HUES64 (cell line): ENCODE measurements at regions not wholly inside any gene's neighbourhood (a gene's known extent, or its start where the extent isn't known, plus 50 kb on each side); places are given as distances from the start of the nearest gene placed in this dataset.

ENCODE experiments used
- H3K27ac ChIP-seq: 2 replicates; pipeline ENCODE4 v1.7.0; 2013; ENCODE audit warnings: low read depth, low read length, inconsistent platforms
- H3K27me3 ChIP-seq: 2 replicates; pipeline ENCODE4 v1.6.1; 2013; ENCODE audit warnings: mild to moderate bottlenecking, low read length; ENCODE audit not compliant: insufficient read depth
- H3K36me3 ChIP-seq: 2 replicates; pipeline ENCODE4 v1.6.1; 2013; ENCODE audit warnings: mild to moderate bottlenecking, low read length; ENCODE audit not compliant: insufficient read depth
- H3K4me1 ChIP-seq: 2 replicates; pipeline ENCODE4 v1.6.1; 2013; ENCODE audit warnings: mild to moderate bottlenecking, low read length, moderate library complexity; ENCODE audit not compliant: insufficient read depth
- H3K4me3 ChIP-seq: 2 replicates; pipeline ENCODE4 v1.5.1; 2013; ENCODE audit warnings: mild to moderate bottlenecking, low read length, moderate library complexity
- H3K9ac ChIP-seq: 2 replicates; pipeline ENCODE4 v1.6.1; 2013; ENCODE audit warnings: mild to moderate bottlenecking, low read depth, low read length
- H3K9me3 ChIP-seq: 2 replicates; pipeline ENCODE4 v1.6.1; 2013; ENCODE audit warnings: low read depth, low read length; ENCODE audit not compliant: insufficient read depth
- WGBS: fragments of 150-250, 120-280 bp; methylation state at CpG from one replicate; pipeline ENCODE4 v1.1.7; 2013; ENCODE audit warnings: missing lambda C conversion rate; 5-methylcytosine and 5-hydroxymethylcytosine counted together

GRCh38 chr2:228334180-228334579 lies 152.7 kb upstream of the SPHKAP start:
- H3K4me3 ChIP-seq: no peak overlapping the region
- H3K36me3 ChIP-seq: no peaks in the 10 kb centered on the region
- 100% methylated on average over 1 of the region's 2 CpGs for WGBS
- H3K4me1 ChIP-seq: no peaks in the 10 kb centered on the region
- H3K9ac ChIP-seq: no peak overlapping the region
- no peak overlapping the region for H3K27ac ChIP-seq
- no peaks in the 10 kb centered on the region for H3K27me3 ChIP-seq
- peaks cover 33% of the 10 kb centered on the region; the same call in 1 of the 2 replicates for H3K9me3 ChIP-seq

GRCh38 chr2:228329282-228329681 lies 147.8 kb upstream of the SPHKAP start:
- no peak overlapping the region for H3K9ac ChIP-seq
- peaks cover 40% of the 10 kb centered on the region for H3K9me3 ChIP-seq
- H3K27ac ChIP-seq: no peak overlapping the region
- no peaks in the 10 kb centered on the region for H3K4me1 ChIP-seq
- no peak overlapping the region for H3K4me3 ChIP-seq
- WGBS: 94% methylated on average over 4 of the region's 5 CpGs
- no peaks in the 10 kb centered on the region for H3K36me3 ChIP-seq
- no peaks in the 10 kb centered on the region for H3K27me3 ChIP-seq

- Histone ChIP-seq H3K27ac (no peak overlapping the region), H3K9ac (no peak overlapping the region), H3K4me3 (no peak overlapping the region), H3K9me3 (no peaks in the 10 kb centered on the region), H3K36me3 (no peaks in the 10 kb centered on the region), H3K27me3 (no peaks in the 10 kb centered on the region), H3K4me1 (no peaks in the 10 kb centered on the region)
- WGBS: 96% methylated on average over 7 of the region's 7 CpGs
Measured at GRCh38 chr2:228321015-228321414, 139.5 kb upstream of the SPHKAP start.

GRCh38 chr2:228318218-228318617 lies 136.7 kb upstream of the SPHKAP start:
- H3K9ac ChIP-seq: no peak overlapping the region
- H3K36me3 ChIP-seq: no peaks in the 10 kb centered on the region
- no peak overlapping the region for H3K27ac ChIP-seq
- no peaks in the 10 kb centered on the region for H3K27me3 ChIP-seq
- H3K4me3 ChIP-seq: no peak overlapping the region
- WGBS: 53% methylated on average over 1 of the region's 1 CpG
- H3K4me1 ChIP-seq: no peaks in the 10 kb centered on the region
- no peaks in the 10 kb centered on the region for H3K9me3 ChIP-seq

DNA sequence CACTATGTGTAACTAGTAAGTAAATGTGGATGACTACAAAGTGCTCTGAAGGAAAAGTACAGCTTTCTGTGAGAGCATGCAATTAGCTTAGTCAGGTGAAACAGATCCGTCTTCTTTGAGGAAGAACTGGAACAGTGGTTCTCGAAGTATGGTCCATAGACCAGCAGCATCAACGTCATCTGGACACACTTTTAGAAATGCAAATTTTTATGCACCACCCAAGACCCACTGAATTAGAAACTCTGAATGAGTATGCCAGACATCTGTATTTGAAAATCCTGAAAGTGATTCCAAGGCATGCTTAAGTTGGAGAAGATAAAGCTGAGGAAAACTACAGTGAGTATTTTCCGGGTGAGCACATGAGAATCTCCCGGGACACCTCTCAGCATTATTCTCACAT lies 130.7 kb upstream of the SPHKAP start:
- Histone ChIP-seq H3K4me1 (no peaks in the 10 kb centered on the region), H3K4me3 (no peak overlapping the region), H3K27ac (no peak overlapping the region), H3K9me3 (no peaks in the 10 kb centered on the region), H3K36me3 (no peaks in the 10 kb centered on the region), H3K27me3 (no peaks in the 10 kb centered on the region), H3K9ac (no peak overlapping the region)
- 94% methylated on average over 5 of the region's 5 CpGs for WGBS

GRCh38 chr2:228303960-228304359 lies 122.5 kb upstream of the SPHKAP start:
- Histone ChIP-seq H3K36me3 (no peaks in the 10 kb centered on the region), H3K9ac (no peak overlapping the region), H3K27me3 (no peaks in the 10 kb centered on the region), H3K4me3 (no peak overlapping the region), H3K27ac (no peak overlapping the region), H3K9me3 (no peaks in the 10 kb centered on the region), H3K4me1 (0 out of 2 replicates have a peak, but pooled peaks cover 5% of the 10 kb centered on the region)
- 92% methylated on average over 3 of the region's 3 CpGs for WGBS

DNA sequence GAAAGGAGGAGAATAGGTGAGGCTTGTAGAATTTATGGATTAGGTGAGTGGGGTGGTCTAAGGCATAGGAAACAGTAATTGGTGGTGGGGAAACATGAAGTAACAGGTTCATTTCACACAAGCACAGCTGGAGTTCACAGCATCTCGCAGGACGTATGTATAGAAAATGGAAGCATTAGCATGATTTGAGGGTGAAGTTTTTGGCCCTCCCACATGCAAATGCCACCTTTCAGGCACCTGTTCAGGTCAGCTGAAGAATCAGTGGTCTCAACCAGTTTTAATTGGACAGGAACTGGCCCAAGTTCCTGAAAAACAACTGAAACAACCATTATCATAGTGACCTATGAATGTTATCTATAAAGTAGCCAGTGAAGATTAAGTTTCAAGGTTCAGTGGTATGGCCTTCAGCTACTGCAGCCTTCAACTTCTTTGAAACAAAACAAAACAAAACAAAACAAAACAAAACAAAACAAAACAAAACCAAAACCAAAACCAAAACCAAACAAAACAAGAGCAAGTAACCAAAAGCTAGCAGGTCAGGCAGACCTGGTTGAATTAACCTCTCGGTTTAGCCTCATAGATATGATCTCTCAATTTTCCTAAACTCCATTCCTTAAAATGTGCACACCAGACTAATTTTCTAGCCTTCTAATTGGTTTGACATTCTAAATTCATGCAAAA lies 102.1 kb upstream of the SPHKAP start:
- Histone ChIP-seq H3K9ac (no peak overlapping the region), H3K27ac (no peak overlapping the region), H3K9me3 (no peaks in the 10 kb centered on the region), H3K36me3 (no peaks in the 10 kb centered on the region), H3K4me1 (no peaks in the 10 kb centered on the region), H3K27me3 (no peaks in the 10 kb centered on the region), H3K4me3 (no peak overlapping the region)
- 97% methylated on average over 3 of the region's 3 CpGs for WGBS

DNA sequence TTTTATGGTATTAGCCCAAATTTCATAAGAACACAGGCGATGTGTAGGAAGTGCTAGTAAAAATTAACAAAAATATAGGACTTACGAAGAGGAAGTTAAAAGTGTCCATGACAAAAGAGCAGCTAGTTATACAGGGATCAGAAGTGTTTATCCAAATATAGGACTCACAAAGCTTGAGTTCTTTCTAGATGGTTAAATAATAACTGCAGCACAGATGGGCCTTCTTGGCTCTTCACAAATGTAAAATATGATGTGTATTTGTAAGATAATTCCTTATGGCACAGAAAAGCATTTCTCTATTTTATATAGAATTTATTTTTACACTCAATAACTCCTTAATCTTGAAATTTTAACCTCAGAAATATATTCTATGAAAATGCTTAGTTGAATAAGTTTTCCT lies 100.9 kb upstream of the SPHKAP start:
- Histone ChIP-seq H3K9me3 (no peaks in the 10 kb centered on the region), H3K27me3 (no peaks in the 10 kb centered on the region), H3K27ac (no peak overlapping the region), H3K9ac (no peak overlapping the region), H3K4me1 (no peaks in the 10 kb centered on the region), H3K4me3 (no peak overlapping the region), H3K36me3 (no peaks in the 10 kb centered on the region)
- 97% methylated on average over 2 of the region's 2 CpGs for WGBS

- WGBS: 95% methylated on average over 5 of the region's 6 CpGs
- no peaks in the 10 kb centered on the region for H3K4me1 ChIP-seq
Measured at GRCh38 chr2:228273159-228273558, 91.7 kb upstream of the SPHKAP start.

DNA sequence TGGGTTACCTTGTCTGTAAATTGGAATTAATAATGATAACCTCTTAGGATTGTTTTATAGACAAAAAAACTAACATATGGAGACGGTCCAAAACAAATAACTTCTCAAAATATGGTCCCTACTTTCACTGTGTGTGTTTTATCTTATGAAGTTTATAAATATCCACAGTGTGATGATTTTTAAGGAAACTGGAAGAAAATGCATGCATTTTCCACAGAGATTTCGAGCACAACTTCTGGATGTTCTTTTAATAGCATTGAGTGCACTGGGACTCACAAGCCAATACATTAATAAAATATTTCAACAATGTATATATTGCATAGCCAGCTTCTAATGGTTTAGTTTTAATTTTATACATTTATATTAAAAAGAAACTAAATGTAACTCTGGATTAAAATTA lies 87.9 kb upstream of the SPHKAP start:
- 91% methylated on average over 1 of the region's 2 CpGs for WGBS
- no peak overlapping the region for H3K27ac ChIP-seq
- no peak overlapping the region for H3K4me3 ChIP-seq
- no peaks in the 10 kb centered on the region for H3K9me3 ChIP-seq
- no peaks in the 10 kb centered on the region for H3K27me3 ChIP-seq
- H3K36me3 ChIP-seq: no peaks in the 10 kb centered on the region
- no peaks in the 10 kb centered on the region for H3K4me1 ChIP-seq
- no peak overlapping the region for H3K9ac ChIP-seq

More at GRCh38 chr2:228273159-228273558, 91.7 kb upstream of the SPHKAP start:
- H3K27ac ChIP-seq: no peak overlapping the region
- no peaks in the 10 kb centered on the region for H3K9me3 ChIP-seq
- H3K9ac ChIP-seq: no peak overlapping the region
- no peak overlapping the region for H3K4me3 ChIP-seq
- no peaks in the 10 kb centered on the region for H3K36me3 ChIP-seq
- H3K27me3 ChIP-seq: no peaks in the 10 kb centered on the region

- Histone ChIP-seq H3K27ac (no peak overlapping the region), H3K36me3 (no peaks in the 10 kb centered on the region), H3K4me1 (no peaks in the 10 kb centered on the region), H3K9me3 (no peaks in the 10 kb centered on the region), H3K27me3 (no peaks in the 10 kb centered on the region), H3K9ac (no peak overlapping the region), H3K4me3 (no peak overlapping the region)
- WGBS: 86% methylated on average over 1 of the region's 1 CpG
Measured at GRCh38 chr2:228268756-228269155, 87.3 kb upstream of the SPHKAP start.

- Histone ChIP-seq H3K9me3 (no peaks in the 10 kb centered on the region), H3K9ac (no peak overlapping the region), H3K27me3 (no peaks in the 10 kb centered on the region), H3K4me3 (no peak overlapping the region), H3K4me1 (no peaks in the 10 kb centered on the region), H3K27ac (no peak overlapping the region), H3K36me3 (no peaks in the 10 kb centered on the region)
- WGBS: 87% methylated on average over 2 of the region's 2 CpGs
Measured at GRCh38 chr2:228268301-228268700, 86.8 kb upstream of the SPHKAP start.
